Mesenteric fat pad (tissue), 1 donor: ENCODE measurements at regions not wholly inside any gene's neighbourhood (a gene's known extent, or its start where the extent isn't known, plus 50 kb on each side); places are given as distances from the start of the nearest gene placed in this dataset.
A peak's percentile ranks its signal among the peaks of the same experiment; 100 is the strongest.
"Not testable (repeated sequence)": the region's sequence is repeated elsewhere in the genome, so short reads cannot be mapped to it uniquely, and the experiment has no call there.

ENCODE experiments used
- DNase-seq: peaks from one replicate; pipeline ENCODE4 v3.0.0-alpha.2; 2020; ENCODE audit warnings: low spot score
- donor health status: DM: yes; HTN: yes; CAD: no.

DNA sequence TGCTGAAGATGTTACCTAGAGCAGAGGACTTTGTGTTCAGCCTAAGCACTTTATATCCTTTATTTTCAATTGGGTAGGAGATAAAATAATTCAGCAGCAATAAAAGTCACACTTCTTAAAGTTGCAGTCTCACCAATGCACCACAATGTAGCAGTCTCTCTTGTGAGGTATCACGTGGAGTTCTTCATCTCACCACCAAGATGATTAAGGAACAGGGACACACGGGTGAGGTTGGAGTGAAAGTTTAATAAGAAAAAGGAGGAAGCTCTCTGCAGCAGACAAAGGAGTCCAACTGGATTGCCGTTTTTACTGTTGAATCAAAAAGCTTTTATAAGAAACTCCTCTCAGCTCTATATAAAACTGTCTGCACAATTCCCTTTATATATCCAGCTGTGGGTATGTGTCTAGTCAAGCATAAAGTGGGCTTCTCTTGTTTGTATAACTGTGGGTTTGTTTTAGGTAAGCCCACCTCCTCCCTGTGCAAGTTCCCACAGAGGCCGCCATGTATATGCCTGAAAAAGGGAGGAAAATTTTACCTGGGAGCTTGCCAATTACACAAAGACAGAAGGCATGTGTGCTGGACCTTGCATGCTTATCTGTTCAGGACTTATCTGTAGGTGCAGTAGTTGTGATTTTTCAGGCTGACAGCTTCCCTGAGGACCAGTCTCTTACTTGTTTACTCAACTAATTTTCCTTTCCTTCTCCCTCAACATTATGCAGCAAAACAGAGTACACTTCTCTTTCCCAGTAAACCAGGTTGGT lies 1497.2 kb upstream of the TPTE start:
- not testable (repeated sequence) for DNase-seq

DNA sequence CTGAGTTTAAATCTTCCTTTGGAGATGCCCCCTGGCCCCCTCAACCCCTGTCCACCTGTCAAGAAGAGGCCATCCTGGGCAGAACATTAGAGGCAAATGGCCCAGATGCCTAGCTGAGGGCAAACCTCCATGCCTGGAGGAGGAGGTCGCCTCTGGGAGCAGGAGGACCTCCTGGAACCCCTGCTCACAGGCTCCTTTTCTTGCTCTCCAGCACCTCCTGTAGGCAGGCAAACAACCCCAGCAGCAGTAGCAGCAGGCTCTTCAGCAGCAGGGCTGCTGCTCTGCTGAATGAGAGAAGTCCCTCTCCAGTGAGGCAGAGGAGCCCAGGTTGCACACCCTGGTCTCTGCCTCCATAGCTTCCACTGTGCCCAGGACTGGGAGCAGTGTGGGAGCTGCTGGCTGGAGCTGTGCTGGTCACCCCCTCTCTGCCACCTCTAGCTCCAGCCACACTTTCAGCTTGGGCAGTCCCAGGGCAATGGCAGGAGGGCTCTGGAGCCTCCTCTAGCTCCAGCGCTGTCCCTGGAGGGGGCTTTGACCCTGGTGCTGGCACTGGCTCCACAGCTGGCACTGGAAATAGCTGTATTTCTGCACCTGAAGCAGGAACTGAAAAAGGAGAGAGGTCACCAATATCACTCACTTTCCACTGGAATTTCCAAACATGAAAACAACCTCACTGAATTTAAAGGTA lies 1494.5 kb upstream of the TPTE start:
- peak; percentile 45 for DNase-seq

DNA sequence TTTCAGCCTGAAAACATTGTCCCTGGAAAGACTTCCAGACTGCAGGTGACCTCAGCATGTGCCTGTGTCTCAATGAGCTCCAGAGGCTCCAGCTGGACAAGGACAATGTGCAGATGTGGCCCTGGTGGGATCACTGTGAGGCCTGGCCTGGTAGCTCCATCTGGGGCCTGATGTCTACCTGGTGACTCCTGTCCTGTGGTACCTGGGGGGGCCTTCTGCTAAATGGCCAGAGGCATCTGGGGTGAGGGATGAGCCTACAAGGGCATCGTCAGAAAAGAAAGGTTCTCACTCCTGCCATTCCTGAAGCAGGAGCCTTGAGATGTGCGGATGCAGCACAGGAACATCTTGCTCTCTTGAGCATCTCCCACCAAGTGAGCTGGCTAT lies 1494.0 kb upstream of the TPTE start:
- DNase-seq, result peak; percentile 87

DNA sequence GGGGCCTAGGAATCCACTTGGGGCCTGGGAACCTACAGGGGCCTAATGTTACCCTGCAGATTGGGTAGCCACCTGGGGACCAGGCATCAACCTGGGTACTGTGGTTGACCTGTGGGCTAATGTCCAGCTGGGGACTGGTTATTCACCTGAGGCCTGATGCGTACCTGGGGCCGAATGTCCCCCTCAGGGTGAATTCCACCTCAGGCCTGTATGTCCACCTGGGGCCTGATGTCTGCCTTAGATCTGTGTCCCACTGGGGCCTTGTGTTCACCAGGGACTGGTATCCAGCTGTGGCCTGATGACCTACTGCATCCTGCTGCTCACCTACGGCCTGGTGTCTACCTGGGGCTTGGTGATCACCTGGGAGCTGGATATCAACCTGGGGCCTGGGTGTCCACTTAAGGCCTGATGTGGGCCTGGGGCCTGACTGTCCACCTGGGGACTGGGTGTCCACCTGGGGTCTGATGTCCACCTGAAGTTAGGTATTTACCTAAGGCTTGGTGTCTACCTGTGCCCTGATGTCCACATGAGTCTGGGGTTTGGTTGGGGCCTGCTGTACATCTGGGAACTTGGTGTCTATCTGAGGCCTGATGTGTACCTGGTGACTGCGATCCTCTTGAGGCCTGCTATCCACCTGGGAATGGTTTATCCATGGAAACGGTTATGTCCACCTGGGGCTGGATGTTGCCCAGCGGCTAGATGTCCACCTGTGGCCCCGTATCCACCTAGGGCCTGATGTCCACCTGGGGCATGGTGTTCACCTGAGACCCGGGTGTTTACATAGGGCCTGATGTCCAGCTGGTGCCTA lies 1492.6 kb upstream of the TPTE start:
- DNase-seq, result peak; percentile 90

DNA sequence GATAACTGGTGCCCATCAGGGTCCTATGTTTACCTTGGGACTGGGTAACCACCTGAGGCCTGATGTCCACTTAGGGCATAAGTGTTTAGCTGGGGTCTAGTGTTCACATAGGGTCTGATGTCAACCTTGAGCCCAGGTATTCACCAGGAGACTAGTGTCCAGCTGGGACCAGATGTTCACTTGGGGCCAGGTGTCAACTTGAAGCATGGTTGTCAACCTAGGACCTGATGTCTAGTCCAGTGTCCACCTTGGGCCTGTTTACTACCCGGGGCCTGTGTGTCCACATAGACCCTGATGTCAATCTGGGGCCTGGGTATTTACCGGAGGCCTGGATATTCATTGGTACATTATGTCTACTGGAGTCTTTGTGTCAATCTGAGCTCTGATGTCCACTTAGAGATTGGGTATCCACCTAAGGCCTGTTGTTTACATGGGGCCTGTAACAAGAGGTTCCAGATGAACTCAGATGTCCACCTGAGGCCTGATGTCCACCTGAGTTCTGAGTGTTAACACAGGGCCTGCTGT lies 1491.2 kb upstream of the TPTE start:
- DNase-seq, result peak; percentile 80

DNA sequence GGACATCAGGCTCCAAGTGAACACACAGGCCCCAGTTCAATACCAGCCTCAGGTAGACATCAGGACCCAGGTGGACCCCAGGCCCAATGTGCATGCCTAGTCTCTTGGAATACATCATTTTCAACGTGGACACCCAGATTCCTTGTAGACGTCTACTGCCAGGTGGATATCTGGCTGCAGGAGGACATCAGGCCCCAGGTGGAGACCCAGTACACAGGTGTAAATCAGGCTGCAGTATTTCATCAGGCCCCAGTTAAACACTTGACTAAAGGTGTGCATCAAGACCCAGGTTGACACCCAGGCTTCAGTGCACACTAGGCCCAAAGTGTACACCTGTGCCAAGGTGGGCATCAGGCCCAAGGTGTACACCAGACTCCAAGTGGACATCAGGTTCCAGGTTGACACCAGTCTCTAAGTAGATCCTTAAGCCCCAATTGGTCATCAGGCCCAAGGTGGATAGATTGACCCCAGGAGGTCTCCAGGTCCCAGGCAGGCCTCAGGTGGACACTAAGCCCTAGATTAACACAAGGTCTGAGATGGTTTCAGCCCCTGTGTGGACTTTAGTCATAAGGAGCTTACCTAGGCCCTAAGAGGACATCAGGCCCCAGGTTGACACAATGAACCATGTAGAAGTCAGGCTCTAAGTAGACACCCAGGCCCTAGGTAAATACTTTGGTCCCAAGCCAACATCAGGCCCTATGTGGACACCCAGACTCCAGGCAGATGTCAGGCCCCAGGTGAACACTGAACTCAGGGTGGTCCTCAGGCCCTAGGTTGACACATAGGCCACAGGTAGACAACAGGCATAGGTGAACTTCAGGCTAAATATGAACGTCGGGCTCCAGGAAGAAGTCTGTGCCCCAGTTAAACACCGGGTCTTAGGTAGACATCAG lies 1489.7 kb upstream of the TPTE start:
- DNase-seq, result peak; percentile 55

DNA sequence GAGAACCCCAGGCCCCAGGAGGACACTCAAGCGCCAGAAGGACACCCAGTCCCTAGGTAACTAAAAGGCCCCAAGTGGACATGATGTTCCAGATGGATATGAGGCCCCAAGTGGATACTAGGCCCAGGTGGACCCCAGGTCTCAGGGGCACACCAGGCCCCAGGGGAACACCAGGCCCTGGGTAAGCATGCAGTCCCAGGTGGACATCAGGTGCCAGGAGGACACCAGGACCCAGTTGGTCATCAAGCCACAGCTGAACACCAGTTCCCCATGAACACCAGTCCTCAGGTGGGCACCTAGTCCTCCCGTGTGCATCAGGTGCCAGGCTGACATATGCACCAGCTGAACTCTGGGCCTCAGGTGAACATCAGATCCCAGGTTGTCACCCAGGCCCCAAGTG lies 1488.8 kb upstream of the TPTE start:
- DNase-seq, result peak; percentile 67

DNA sequence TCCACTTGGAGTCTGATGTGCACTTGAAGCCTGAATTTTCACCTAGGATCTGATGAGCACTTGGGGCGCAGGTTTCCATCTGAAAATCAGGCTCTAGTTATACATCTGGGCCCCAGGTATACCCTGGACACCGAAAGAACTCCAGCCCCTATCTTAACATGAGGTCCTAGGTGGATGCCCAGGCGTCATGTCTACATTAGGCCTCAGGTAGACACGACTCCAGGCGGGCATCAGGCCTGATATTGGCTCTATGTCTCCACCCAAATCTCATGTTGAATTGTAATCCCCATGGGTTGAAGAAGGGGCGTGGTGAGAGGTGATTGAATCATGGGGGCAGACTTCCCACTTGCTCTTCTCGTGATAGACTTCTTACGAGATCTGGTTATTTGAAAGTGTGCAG lies 1488.1 kb upstream of the TPTE start:
- DNase-seq, result peak; percentile 90

DNA sequence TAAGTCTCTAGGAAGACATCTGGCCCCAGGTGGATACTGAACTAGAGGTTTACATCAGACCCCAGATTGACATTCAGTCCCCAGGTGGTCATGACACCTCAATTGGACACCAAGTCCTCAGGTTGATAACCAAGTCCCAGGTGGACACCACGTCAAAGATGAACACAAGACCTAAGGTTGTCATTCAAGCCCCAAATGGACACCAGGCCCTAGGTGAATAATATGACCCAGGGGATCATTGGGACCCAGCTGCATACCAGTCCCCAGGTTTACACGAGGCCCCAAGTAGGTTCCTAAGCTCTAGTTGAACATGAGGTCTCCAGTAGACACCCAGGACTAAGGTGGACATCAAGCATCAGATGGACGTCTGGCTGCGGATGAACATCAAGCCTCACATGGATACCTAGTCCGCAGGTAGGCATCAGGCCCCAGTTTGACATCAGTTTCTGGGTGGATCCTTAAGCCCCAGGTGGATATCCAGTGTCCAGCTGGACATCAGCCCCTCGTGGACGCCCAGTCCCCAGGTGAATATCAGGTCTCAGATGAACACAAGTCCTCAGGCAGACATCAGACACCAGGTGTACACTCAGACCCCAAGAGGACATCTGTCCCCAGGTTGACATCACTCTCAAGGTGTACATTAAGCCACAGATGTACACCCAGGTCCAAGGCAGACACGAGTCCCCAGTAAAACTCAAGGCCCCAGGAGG lies 1486.7 kb upstream of the TPTE start:
- DNase-seq, result peak; percentile 88

DNA sequence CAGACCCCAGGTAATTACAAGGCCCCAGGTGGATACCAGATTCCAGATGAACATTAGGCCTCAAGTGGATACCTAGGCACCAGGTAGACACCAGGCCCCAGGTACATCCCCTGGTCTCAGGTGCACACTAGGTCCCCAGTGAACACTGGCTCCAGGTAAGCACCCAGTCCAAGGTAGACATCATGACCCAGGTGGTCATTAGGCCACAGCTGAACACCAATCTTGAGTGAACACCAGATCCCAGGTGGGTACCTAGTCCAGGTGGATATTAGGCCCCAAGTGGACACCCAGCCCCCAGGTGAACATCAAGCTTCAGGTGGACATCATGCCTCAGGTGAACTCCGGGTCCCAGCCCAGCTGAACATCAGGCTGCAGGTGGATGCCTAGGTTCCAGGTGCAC lies 1486.2 kb upstream of the TPTE start:
- DNase-seq, result peak; percentile 86

DNA sequence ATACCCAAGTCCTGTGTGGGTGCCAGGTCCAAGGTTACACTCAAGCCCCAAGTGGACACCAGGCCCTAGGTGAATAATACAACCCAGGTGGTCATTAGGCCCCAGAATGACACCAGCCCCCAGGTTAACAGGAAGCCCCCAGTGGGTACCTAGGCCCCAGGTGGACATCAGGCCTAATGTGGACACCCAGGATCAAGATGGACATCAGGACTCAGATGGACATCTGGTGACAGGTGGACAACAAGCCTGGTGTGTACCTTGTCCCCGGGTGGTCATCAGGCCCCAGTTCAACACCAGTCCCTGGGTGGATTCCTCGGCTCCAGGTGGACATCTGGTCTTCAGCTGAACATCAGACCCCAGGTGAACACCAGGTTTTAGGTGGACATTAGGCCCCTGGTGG lies 1485.4 kb upstream of the TPTE start:
- peak; percentile 88 for DNase-seq

DNA sequence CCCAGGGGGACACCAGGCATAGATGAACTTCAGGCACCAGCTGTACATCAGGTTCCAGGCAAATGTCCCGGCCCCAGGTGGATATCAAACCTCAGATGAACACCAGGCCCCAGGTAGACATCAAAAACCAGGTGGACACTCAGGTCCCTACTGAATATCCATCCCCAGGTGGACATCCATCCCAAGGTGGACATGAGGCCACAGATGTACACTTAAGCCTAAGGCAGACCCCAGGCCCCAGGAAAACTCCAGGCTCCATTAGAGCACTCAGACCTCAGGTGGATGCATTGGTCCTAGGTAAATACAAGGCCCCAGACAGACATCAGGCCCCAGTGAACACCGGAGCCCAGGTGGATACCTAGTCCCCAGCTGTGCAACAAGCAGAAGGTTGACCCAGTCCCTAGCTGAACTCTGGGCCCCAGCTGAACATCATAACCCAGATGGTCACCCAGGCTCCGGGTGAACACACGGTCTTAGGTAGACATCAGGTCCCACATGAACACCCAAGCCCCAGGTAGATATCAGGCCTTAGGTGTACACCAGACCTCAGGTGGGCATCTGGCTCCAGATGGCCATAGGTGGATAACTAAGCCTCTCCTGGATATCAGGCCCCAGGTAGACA lies 1484.3 kb upstream of the TPTE start:
- peak; percentile 84 for DNase-seq

DNA sequence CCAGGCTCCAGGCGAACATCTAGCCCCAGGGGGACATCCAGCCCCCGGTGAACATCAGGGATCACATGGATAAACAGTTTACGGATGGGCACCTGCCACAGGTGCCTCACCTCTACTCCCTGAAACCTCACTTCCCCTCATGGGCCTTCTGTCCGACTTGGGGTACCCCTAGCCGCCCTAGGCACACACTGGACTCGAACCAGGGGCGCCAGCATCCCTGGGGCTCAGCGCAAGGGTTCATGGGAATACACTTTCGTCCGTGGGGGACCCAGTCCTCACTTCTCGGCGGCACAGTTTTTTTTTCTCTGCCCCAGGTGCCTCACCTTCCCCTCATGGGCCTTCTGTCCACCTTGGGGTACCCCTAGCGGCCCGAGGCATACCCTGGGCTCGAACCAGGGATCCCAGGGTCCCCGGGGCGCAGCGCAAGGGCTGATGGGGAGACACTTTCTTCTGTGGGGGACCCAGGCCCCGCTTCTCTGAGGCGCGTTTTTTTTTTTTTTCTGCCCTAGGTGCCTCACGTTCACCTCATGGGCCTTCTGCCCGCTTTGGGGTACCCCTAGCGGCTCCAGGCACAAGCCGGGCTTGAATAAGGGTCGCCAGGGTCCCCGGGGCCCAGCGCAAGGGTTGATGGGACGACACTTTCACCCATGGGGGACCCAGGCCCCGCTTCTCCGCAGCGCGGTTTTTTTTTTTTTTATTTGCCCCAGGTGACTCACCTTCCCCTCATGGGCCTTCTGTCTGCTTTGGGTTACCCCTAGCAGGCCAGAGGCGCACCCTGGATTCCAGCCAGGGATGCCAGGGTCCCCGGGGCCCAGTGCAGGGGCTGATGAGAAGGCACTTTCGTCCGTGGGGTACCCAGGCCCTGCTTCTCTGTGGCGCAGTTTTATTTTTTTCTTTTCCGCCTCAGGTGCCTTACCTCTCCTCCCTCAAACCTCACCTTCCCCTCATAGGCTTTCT lies 1483.5 kb upstream of the TPTE start:
- peak; percentile 88 for DNase-seq

DNA sequence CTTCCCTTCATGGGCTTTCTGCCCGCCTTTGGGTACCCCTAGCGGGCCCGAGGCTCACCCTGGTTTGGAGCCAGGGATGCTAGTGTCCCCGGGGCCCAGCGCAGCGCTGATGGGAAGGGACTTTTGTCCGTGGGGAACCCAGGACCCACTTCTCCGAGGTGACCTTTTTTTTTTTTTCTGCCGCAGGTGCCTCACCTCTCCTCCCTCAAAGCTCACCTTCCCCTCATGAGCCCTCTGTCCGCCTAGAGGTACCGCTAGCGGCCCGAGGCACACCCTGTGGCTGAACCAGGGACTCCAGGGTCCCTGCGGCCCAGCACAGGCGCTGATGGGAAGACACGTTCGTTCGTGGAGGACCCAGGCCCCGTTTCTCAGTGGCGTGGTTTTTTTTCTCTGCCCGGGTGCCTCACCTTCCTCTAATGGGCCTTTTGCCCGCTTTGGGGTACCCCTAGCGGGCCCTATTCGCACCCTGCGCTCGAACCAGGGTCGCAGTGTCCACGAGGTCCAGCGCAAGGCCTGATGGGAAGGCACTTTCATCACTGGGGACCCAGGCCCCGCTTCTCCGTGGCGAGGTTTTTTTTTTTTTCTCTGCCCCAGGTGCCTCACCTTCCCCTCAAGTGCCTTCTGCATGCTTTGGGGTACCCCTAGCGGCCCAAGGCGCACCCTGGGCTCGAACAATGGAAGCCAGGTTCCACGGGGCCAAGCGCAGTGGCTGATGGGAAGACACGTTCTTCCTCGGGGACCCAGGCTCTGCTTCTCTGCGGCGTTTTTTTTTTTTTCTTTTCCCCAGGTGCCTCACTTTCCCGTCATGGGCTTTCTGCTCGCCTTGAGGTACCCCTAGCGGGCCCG lies 1481.6 kb upstream of the TPTE start:
- peak; percentile 89 for DNase-seq

DNA sequence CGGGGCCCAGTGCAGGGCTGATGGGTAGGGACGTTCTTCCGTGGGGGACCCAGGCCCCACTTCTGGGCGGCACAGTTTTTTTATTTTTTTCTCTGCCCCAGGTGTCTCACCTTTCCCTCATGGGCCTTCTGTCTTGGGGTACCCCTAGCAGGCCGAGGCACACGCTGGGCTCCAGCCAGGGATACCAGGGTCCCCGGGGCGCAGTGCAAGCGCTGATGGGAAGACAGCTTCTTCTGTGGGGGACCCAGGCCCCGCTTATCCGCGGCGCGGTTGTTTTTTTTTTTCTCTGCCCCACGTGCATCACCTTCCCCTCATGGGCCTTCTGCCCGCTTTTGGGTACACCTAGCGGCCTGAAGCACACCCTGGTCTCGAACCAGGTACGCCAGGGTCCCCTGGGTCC lies 1481.0 kb upstream of the TPTE start:
- DNase-seq, result peak; percentile 88

DNA sequence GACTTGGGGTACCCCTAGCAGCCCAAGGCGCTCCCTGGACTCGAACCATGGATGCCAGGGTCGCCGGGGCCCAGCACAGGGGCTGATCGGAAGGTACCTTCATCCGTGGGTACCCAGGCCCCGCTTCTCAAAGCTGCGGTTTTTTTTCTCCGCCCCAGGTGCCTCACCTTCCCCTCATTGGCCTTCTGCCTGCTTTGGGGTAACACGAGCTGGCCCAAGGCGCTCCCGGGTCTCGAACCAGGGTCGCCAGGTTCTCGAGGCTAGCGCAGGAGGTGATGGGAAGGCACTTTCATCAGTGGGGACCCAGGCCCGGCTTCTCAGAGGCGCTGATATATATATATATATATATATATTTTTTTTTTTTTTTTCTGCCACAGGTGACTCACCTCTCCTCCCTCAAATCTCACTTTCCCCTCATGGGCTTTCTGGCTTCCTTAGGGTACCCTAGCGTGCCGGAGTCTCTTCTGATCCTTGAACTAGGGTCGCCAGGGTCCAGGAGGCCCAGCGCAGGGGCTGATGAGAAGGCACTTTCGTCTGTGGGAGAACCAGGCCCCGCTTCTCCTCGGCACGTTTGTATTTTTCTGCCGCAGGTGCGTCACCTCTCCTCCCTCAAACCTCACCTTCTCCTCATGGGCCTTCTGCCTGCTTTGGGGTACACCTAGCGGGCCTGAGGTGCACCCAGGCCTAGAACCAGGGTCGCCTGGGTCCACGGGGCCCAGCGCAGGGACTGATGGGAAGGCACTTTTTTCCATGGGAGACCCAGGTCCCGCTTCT lies 1480.0 kb upstream of the TPTE start:
- DNase-seq, result peak; percentile 90

DNA sequence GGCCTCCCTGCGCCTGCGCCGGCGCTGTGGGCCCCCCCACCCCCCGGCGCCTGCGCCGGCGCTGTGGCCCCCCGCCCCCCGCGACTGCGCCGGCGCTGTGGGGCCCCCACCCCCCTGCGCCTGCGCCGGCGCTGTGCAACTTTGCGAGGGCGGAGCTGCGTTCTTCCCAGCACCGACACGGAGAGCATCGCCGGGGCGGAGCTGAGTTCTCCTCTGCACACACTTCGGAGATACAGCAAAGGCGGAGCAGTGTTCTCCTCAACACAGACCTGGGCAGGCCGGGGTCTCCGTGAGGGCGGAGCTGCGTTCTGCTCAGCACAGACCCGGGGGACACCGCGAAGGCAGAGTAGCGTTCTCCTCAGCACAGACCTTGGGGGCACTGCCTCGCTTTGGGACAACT lies 1478.3 kb upstream of the TPTE start:
- DNase-seq, result peak; percentile 81
